HEK293T (cell line): ENCODE measurements at regions not wholly inside any gene's neighbourhood (a gene's known extent, or its start where the extent isn't known, plus 50 kb on each side); places are given as distances from the start of the nearest gene placed in this dataset.

Experiments used
- ARNT ChIP-seq: fragments of 450-650 bp; IDR thresholded peaks from 2 replicates; pipeline ENCODE4 v1.6.1; 2017; ENCODE audit warnings: mild to moderate bottlenecking
- BHLHE40 ChIP-seq: fragments of 450-650 bp; IDR thresholded peaks from 2 replicates; pipeline ENCODE4 v1.6.1; 2016; ENCODE audit warnings: mild to moderate bottlenecking, moderate library complexity, borderline replicate concordance
- SUZ12 ChIP-seq: fragments of 450-650 bp; IDR thresholded peaks from 2 replicates; pipeline ENCODE4 v1.6.1; 2016; ENCODE audit warnings: mild to moderate bottlenecking
- TARDBP ChIP-seq: fragments of 450-650 bp; IDR thresholded peaks from 2 replicates; pipeline ENCODE4 v1.6.1; 2016

DNA sequence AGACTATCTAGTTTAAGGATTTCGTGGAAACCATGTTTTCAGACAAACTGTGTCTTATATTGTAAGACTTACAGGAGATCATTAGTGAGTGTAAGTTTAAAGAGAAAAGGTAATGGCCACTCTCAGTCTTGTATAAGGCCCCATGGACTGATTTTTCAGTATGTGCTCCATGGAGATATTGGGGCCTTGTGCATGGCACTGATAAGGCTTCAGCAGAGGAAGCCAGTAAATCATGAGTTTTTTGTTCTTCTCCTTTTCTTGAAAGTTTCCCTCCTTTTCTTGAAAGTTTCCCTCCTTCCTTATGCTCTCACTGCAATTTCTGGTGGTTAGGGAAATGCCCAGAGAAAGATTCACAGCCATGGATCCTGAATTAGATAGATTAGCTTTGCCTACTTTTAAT lies 471.3 kb downstream of the LRRC70 start:
- TF ChIP-seq ARNT (no peak), SUZ12 (no peak), BHLHE40 (no peak), TARDBP (no peak)
